ENCODE measurements at regions not wholly inside any gene's neighbourhood (a gene's known extent, or its start where the extent isn't known, plus 50 kb on each side); places are given as distances from the start of the nearest gene placed in this dataset.

DNA sequence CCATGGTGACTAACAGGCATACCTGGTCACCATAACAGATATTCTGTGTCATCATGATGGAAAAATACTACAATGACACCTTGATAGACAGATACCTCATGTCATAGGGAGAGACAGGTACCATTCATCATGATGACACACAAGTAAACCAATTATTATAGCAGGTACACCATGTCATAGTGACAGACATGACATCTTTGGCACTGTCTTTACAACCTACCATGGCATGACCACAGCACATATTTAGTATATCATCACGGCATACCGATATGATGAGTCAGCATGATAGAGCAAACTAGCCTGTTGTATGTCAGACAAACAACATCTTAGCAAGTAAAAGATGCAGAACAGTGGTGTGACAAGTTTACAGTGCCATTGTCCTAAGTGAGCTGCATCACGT is 101.3 kb upstream of the KLHL29 start:
- TF ChIP-seq ZFP36 (IDR thresholded peaks at IDR 0.05; ENCODE audit: borderline replicate concordance, partially characterized antibody) (no peak), CTCF (IDR thresholded peaks at IDR 0.05) (no peak), RFX5 (IDR thresholded peaks at IDR 0.05) (no peak), MAX (IDR thresholded peaks at IDR 0.05) (no peak), ZSCAN20 (CRISPR knock-in tag; IDR thresholded peaks at IDR 0.05) (no peak), RAD21 (conservative IDR thresholded peaks at IDR 0.05 in 1 of 2, IDR thresholded peaks at IDR 0.05 in 1 of 2) (no peak), MAFK (IDR thresholded peaks at IDR 0.05; ENCODE audit: partially characterized antibody) (peak; percentile 98), FOSB (CRISPR knock-in tag; IDR thresholded peaks at IDR 0.05) (no peak), POLR2A (IDR thresholded peaks at IDR 0.05; ENCODE audit: low read length) (no peak), NFE2L2 (conservative IDR thresholded peaks at IDR 0.05; ENCODE audit: low read length) (peak; percentile 42; the same call in 1 of the 2 replicates)
- TF ChIP-seq, protein P1, sequence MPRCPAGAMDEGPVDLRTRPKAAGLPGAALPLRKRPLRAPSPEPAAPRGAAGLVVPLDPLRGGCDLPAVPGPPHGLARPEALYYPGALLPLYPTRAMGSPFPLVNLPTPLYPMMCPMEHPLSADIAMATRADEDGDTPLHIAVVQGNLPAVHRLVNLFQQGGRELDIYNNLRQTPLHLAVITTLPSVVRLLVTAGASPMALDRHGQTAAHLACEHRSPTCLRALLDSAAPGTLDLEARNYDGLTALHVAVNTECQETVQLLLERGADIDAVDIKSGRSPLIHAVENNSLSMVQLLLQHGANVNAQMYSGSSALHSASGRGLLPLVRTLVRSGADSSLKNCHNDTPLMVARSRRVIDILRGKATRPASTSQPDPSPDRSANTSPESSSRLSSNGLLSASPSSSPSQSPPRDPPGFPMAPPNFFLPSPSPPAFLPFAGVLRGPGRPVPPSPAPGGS (IDR thresholded peaks at IDR 0.05) = no peak
- TF ChIP-seq, protein P2, sequence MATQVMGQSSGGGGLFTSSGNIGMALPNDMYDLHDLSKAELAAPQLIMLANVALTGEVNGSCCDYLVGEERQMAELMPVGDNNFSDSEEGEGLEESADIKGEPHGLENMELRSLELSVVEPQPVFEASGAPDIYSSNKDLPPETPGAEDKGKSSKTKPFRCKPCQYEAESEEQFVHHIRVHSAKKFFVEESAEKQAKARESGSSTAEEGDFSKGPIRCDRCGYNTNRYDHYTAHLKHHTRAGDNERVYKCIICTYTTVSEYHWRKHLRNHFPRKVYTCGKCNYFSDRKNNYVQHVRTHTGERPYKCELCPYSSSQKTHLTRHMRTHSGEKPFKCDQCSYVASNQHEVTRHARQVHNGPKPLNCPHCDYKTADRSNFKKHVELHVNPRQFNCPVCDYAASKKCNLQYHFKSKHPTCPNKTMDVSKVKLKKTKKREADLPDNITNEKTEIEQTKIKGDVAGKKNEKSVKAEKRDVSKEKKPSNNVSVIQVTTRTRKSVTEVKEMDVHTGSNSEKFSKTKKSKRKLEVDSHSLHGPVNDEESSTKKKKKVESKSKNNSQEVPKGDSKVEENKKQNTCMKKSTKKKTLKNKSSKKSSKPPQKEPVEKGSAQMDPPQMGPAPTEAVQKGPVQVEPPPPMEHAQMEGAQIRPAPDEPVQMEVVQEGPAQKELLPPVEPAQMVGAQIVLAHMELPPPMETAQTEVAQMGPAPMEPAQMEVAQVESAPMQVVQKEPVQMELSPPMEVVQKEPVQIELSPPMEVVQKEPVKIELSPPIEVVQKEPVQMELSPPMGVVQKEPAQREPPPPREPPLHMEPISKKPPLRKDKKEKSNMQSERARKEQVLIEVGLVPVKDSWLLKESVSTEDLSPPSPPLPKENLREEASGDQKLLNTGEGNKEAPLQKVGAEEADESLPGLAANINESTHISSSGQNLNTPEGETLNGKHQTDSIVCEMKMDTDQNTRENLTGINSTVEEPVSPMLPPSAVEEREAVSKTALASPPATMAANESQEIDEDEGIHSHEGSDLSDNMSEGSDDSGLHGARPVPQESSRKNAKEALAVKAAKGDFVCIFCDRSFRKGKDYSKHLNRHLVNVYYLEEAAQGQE (IDR thresholded peaks at IDR 0.05) = no peak
